IMR-90 (cell line): ENCODE measurements at regions not wholly inside any gene's neighbourhood (a gene's known extent, or its start where the extent isn't known, plus 50 kb on each side); places are given as distances from the start of the nearest gene placed in this dataset.

ENCODE experiments used
- ATAC-seq: fragments of 200-7000 bp; cut with Tn5 transposase; 2 replicates; pipeline ENCODE4 v1.9.1; 2020; ENCODE audit warnings: low read depth, mild to moderate bottlenecking, moderate library complexity
- BruUV-seq: library from RNA; stranded (reverse); fragments of 400-500 nt; replicated peaks from 2 replicates; lab custom pipeline; 2021; lab: Mats Ljungman, UMichigan
- CTCF ChIA-PET: fragments of 300-600 bp; formaldehyde crosslinking; extraction: SDS; loops from one replicate; lab custom pipeline; 2021; ENCODE audit warnings: antibody characterized with exemption; lab: Yijun Ruan, JAX
- POLR2A ChIA-PET: fragments of 300-600 bp; sonication (Branson Sonifier 250); formaldehyde crosslinking; loops from one replicate; lab custom pipeline; 2022; ENCODE audit warnings: antibody characterized with exemption; ENCODE audit not compliant: unreplicated experiment; lab: Charles Lee
- DNase-seq: peaks from one replicate; pipeline ENCODE4 v3.0.0; 2013
- H2AFZ ChIP-seq: replicated peaks from 2 replicates; pipeline ENCODE3; 2013; ENCODE audit warnings: low read length, mild to moderate bottlenecking; ENCODE audit not compliant: poor library complexity
- H2AK5ac ChIP-seq: 2 replicates; pipeline ENCODE4 v1.6.1; 2013; ENCODE audit warnings: low read depth, low read length, inconsistent platforms
- H2AK9ac ChIP-seq: replicated peaks from 2 replicates; pipeline ENCODE3; 2013; ENCODE audit warnings: mild to moderate bottlenecking, low read depth, low read length, moderate library complexity; ENCODE audit not compliant: poor library complexity
- H2BK120ac ChIP-seq: 2 replicates; pipeline ENCODE4 v1.6.1; 2013; ENCODE audit warnings: low read depth, low read length, inconsistent platforms
- H2BK15ac ChIP-seq: 3 replicates; pipeline ENCODE4 v1.6.1; 2013; ENCODE audit warnings: low read depth, low read length, inconsistent platforms
- H2BK20ac ChIP-seq: 2 replicates; pipeline ENCODE4 v1.6.1; 2013; ENCODE audit warnings: low read depth, mild to moderate bottlenecking, inconsistent platforms, low read length, moderate library complexity
- H2BK5ac ChIP-seq: 2 replicates; pipeline ENCODE4 v1.6.1; 2013; ENCODE audit warnings: mild to moderate bottlenecking, low read depth, low read length, inconsistent platforms; ENCODE audit not compliant: poor library complexity, severe bottlenecking
- H3K14ac ChIP-seq: replicated peaks from 2 replicates; pipeline ENCODE4 v1.6.1; 2013; ENCODE audit warnings: low read depth, low read length, inconsistent platforms
- H3K18ac ChIP-seq: 2 replicates; pipeline ENCODE4 v1.6.1; 2013; ENCODE audit warnings: low read depth, low read length, control low read depth
- H3K23ac ChIP-seq: 2 replicates; pipeline ENCODE4 v1.6.1; 2013; ENCODE audit warnings: low read depth, low read length, inconsistent platforms
- H3K27ac ChIP-seq: 2 replicates; pipeline ENCODE4 v1.5.1; 2013; ENCODE audit warnings: mild to moderate bottlenecking, control low read depth, low read length; ENCODE audit not compliant: insufficient read depth
- H3K27me3 ChIP-seq: 2 replicates; pipeline ENCODE4 v1.6.1; 2013; ENCODE audit warnings: low read length; ENCODE audit not compliant: control insufficient read depth, insufficient read depth
- H3K36me3 ChIP-seq: 2 replicates; pipeline ENCODE4 v1.6.1; 2013; ENCODE audit warnings: low read length, mixed read lengths; ENCODE audit not compliant: control insufficient read depth, insufficient read depth
- H3K4ac ChIP-seq: 2 replicates; pipeline ENCODE4 v1.6.1; 2013; ENCODE audit warnings: low read depth, low read length, inconsistent platforms
- H3K4me1 ChIP-seq: 2 replicates; pipeline ENCODE4 v1.6.1; 2013; ENCODE audit warnings: low read length, mixed read lengths; ENCODE audit not compliant: control insufficient read depth, insufficient read depth
- H3K4me2 ChIP-seq: 2 replicates; pipeline ENCODE4 v1.6.1; 2013; ENCODE audit warnings: low read depth, mild to moderate bottlenecking, control low read depth, low read length, moderate library complexity
- H3K4me3 ChIP-seq: 2 replicates; pipeline ENCODE4 v1.5.1; 2013; ENCODE audit warnings: low read depth, mild to moderate bottlenecking, control low read depth, low read length, moderate library complexity; ENCODE audit not compliant: insufficient read depth
- H3K56ac ChIP-seq: 2 replicates; pipeline ENCODE4 v1.6.1; 2013; ENCODE audit warnings: low read length, inconsistent platforms; ENCODE audit not compliant: insufficient read depth; ENCODE audit errors: extremely low read depth
- H3K79me1 ChIP-seq, 2 experiments: 2 replicates each; pipeline ENCODE4 v1.6.1; 2013; ENCODE audit warnings: low read length in 2 of 2, inconsistent platforms in 1 of 2, low read depth in 1 of 2
- H3K9ac ChIP-seq: 2 replicates; pipeline ENCODE4 v1.6.1; 2013; ENCODE audit warnings: low read depth, low read length, control low read depth
- H3K9me1 ChIP-seq: 2 replicates; pipeline ENCODE4 v1.6.1; 2013; ENCODE audit warnings: low read length, inconsistent platforms; ENCODE audit not compliant: insufficient read depth
- H3K9me3 ChIP-seq: 2 replicates; pipeline ENCODE4 v1.6.1; 2013; ENCODE audit warnings: low read length; ENCODE audit not compliant: control insufficient read depth, insufficient read depth
- H4K20me1 ChIP-seq: 2 replicates; pipeline ENCODE4 v1.6.1; 2013; ENCODE audit warnings: low read length, inconsistent platforms; ENCODE audit not compliant: insufficient read depth
- H4K5ac ChIP-seq: 2 replicates; pipeline ENCODE4 v1.6.1; 2013; ENCODE audit warnings: mild to moderate bottlenecking, low read depth, low read length, control low read depth
- H4K8ac ChIP-seq, 2 experiments: 2 replicates each; pipeline ENCODE4 v1.6.1; 2013; ENCODE audit warnings: low read depth in 2 of 2, low read length in 2 of 2, control low read depth in 1 of 2, inconsistent platforms in 1 of 2
- H4K91ac ChIP-seq: 2 replicates; pipeline ENCODE4 v1.6.1; 2013; ENCODE audit warnings: low read depth, low read length, inconsistent platforms; ENCODE audit not compliant: insufficient read depth
- BHLHE40 ChIP-seq: fragments of 150-350 bp; IDR thresholded peaks from 2 replicates; pipeline ENCODE4 v1.6.1; 2016; ENCODE audit warnings: mild to moderate bottlenecking, low read depth, low read length
- CEBPB ChIP-seq: IDR thresholded peaks from 2 replicates; pipeline ENCODE4 v1.6.1; 2012; ENCODE audit warnings: low read depth, low read length, improper control_type of control experiment
- CHD1 ChIP-seq: IDR thresholded peaks from 2 replicates; pipeline ENCODE4 v1.6.1; 2012; ENCODE audit warnings: low read depth, low read length, improper control_type of control experiment
- FOS ChIP-seq: fragments of 150-350 bp; IDR thresholded peaks from 2 replicates; pipeline ENCODE4 v1.6.1; 2016; ENCODE audit warnings: low read depth, low read length
- MAFK ChIP-seq: IDR thresholded peaks from 2 replicates; pipeline ENCODE4 v1.6.1; 2012; ENCODE audit warnings: low read depth, low read length, improper control_type of control experiment
- MAZ ChIP-seq: IDR thresholded peaks from 2 replicates; pipeline ENCODE4 v1.6.1; 2012; ENCODE audit warnings: low read depth, mild to moderate bottlenecking, low read length, improper control_type of control experiment, moderate library complexity, borderline replicate concordance
- MXI1 ChIP-seq: IDR thresholded peaks from 2 replicates; pipeline ENCODE4 v1.6.1; 2012; ENCODE audit warnings: low read depth, mild to moderate bottlenecking, low read length, moderate library complexity, borderline replicate concordance
- NFE2L2 ChIP-seq: fragments of 150-350 bp; IDR thresholded peaks from 2 replicates; pipeline ENCODE4 v1.6.1; 2016; ENCODE audit warnings: low read depth, mild to moderate bottlenecking, low read length
- POLR2A ChIP-seq: IDR thresholded peaks from 2 replicates; pipeline ENCODE4 v1.6.1; 2012; ENCODE audit warnings: mild to moderate bottlenecking, low read depth, low read length
- RAD21 ChIP-seq: IDR thresholded peaks from 2 replicates; pipeline ENCODE4 v1.6.1; 2012; ENCODE audit warnings: low read length, improper control_type of control experiment
- RCOR1 ChIP-seq: IDR thresholded peaks from 2 replicates; pipeline ENCODE4 v1.6.1; 2012; ENCODE audit warnings: mild to moderate bottlenecking, low read length, improper control_type of control experiment; ENCODE audit not compliant: insufficient replicate concordance
- RFX5 ChIP-seq: IDR thresholded peaks from 2 replicates; pipeline ENCODE4 v1.8.0; 2012; ENCODE audit warnings: low read depth, mild to moderate bottlenecking, low read length, moderate library complexity
- SMC3 ChIP-seq: fragments of 150-350 bp; IDR thresholded peaks from 2 replicates; pipeline ENCODE4 v1.6.1; 2016; ENCODE audit warnings: low read depth, mild to moderate bottlenecking, antibody characterized with exemption, low read length, moderate library complexity
- WGBS, 2 experiments: methylation state at CpG; one replicate each; pipeline versions ENCODE4 v1.1.5 to v1.1.7; 2013; ENCODE audit warnings: missing lambda C conversion rate in 2 of 2; ENCODE audit not compliant: insufficient read length in 1 of 2; ENCODE audit errors: extremely low coverage in 2 of 2; 5-methylcytosine and 5-hydroxymethylcytosine counted together
- dilution Hi-C: fragments of 300-500 bp; cut with HindIII; formaldehyde crosslinking; loops from one replicate; pipeline ENCODE4 v1.14.3; 2018; ENCODE audit warnings: low sequenced_read_pairs; ENCODE audit not compliant: unreplicated experiment
- in situ Hi-C: fragments of 300-500 bp; cut with MboI; formaldehyde crosslinking; loops from 3 replicates; pipeline ENCODE4 v1.14.3; 2019; ENCODE audit warnings: low sequenced_read_pairs, inconsistent platforms, mixed read lengths
- intact Hi-C: fragments of 100-400 bp; cut with micrococcal nuclease; formaldehyde crosslinking; loops from 2 replicates; pipeline ENCODE4 v1.10.0; 2022
- TF ChIP-seq, protein P1 (sequence below): fragments of 150-350 bp; IDR thresholded peaks from 2 replicates; pipeline ENCODE4 v1.6.1; 2016; ENCODE audit warnings: low read depth, mild to moderate bottlenecking, low read length, moderate library complexity, borderline replicate concordance
- TF ChIP-seq, protein P2 (sequence below): conservative IDR thresholded peaks from 2 replicates; pipeline ENCODE4 v1.5.1; 2012; ENCODE audit warnings: mild to moderate bottlenecking, low read depth, low read length, improper control_type of control experiment
- TF ChIP-seq, protein P3 (sequence below): fragments of 150-350 bp; IDR thresholded peaks from 2 replicates; pipeline ENCODE4 v1.6.1; 2017; ENCODE audit warnings: mild to moderate bottlenecking, antibody characterized with exemption, low read length, low read depth

DNA sequence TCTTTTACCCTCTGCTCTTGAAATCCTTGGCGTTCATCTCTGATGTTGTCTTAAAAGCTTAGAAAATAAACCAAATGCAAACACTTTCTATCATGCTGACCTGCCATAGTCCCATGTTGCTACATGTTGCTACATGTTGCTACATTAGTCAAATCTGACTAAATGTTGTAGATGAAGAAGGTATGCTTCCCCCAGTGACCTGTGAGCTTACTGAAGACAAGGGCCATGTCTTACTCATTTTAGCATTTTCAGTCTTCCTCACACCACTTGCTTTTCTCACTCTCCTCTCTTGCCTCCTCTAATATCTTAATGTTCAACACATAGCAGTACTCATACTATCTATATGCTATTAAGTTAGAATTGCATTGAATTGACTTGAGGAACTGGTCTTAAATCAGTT lies 346.4 kb upstream of the MTNR1B start:
- Histone ChIP-seq H3K14ac (no peak overlapping the region), H3K4me2 (no peak overlapping the region), H4K91ac (no peak overlapping the region), H3K9ac (no peak overlapping the region), H2BK20ac (no peak overlapping the region), H4K8ac (no peak overlapping the region), H3K27ac (no peak overlapping the region), H2AFZ (no peak overlapping the region), H3K9me3 (no peaks in the 10 kb centered on the region), H4K20me1 (no peaks in the 10 kb centered on the region), H3K18ac (no peak overlapping the region), H3K9me1 (no peaks in the 10 kb centered on the region), H2AK9ac (no peak overlapping the region), H3K56ac (no peak overlapping the region), H3K4me3 (no peak overlapping the region), H3K4ac (no peak overlapping the region), H3K23ac (no peak overlapping the region), H2BK15ac (no peak overlapping the region), H4K5ac (no peak overlapping the region), H2BK120ac (no peak overlapping the region), H3K4me1 (no peaks in the 10 kb centered on the region), H2AK5ac (no peak overlapping the region), H2BK5ac (no peak overlapping the region), H3K27me3 (no peaks in the 10 kb centered on the region), H3K79me1 (no peaks in the 10 kb centered on the region), H3K36me3 (no peaks in the 10 kb centered on the region)
- CTCF ChIA-PET, result no interaction called here
- no peak for DNase-seq
- dilution Hi-C loops, result no loop called here
- POLR2A ChIA-PET, result no interaction called here
- no peak for ATAC-seq
- intact Hi-C loops, result no loop called here
- TF ChIP-seq, protein P1, sequence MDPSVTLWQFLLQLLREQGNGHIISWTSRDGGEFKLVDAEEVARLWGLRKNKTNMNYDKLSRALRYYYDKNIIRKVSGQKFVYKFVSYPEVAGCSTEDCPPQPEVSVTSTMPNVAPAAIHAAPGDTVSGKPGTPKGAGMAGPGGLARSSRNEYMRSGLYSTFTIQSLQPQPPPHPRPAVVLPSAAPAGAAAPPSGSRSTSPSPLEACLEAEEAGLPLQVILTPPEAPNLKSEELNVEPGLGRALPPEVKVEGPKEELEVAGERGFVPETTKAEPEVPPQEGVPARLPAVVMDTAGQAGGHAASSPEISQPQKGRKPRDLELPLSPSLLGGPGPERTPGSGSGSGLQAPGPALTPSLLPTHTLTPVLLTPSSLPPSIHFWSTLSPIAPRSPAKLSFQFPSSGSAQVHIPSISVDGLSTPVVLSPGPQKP, result no peak
- TF ChIP-seq MXI1 (no peak), SMC3 (no peak), NFE2L2 (no peak), RFX5 (no peak), FOS (no peak), POLR2A (no peak), CHD1 (no peak), RAD21 (no peak), BHLHE40 (no peak), MAZ (no peak), RCOR1 (no peak), MAFK (no peak), CEBPB (no peak)
- TF ChIP-seq, protein P2, sequence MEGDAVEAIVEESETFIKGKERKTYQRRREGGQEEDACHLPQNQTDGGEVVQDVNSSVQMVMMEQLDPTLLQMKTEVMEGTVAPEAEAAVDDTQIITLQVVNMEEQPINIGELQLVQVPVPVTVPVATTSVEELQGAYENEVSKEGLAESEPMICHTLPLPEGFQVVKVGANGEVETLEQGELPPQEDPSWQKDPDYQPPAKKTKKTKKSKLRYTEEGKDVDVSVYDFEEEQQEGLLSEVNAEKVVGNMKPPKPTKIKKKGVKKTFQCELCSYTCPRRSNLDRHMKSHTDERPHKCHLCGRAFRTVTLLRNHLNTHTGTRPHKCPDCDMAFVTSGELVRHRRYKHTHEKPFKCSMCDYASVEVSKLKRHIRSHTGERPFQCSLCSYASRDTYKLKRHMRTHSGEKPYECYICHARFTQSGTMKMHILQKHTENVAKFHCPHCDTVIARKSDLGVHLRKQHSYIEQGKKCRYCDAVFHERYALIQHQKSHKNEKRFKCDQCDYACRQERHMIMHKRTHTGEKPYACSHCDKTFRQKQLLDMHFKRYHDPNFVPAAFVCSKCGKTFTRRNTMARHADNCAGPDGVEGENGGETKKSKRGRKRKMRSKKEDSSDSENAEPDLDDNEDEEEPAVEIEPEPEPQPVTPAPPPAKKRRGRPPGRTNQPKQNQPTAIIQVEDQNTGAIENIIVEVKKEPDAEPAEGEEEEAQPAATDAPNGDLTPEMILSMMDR, result no peak
- TF ChIP-seq, protein P3, sequence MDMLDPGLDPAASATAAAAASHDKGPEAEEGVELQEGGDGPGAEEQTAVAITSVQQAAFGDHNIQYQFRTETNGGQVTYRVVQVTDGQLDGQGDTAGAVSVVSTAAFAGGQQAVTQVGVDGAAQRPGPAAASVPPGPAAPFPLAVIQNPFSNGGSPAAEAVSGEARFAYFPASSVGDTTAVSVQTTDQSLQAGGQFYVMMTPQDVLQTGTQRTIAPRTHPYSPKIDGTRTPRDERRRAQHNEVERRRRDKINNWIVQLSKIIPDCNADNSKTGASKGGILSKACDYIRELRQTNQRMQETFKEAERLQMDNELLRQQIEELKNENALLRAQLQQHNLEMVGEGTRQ, result no peak
- no CpG with 5 or more reads among the region's 1 CpG for WGBS, 2 experiments
- BruUV-seq, result no TSS peak
- in situ Hi-C loops, result no loop called here
